ENCODE measurements at regions not wholly inside any gene's neighbourhood (a gene's known extent, or its start where the extent isn't known, plus 50 kb on each side); places are given as distances from the start of the nearest gene placed in this dataset.

DNA sequence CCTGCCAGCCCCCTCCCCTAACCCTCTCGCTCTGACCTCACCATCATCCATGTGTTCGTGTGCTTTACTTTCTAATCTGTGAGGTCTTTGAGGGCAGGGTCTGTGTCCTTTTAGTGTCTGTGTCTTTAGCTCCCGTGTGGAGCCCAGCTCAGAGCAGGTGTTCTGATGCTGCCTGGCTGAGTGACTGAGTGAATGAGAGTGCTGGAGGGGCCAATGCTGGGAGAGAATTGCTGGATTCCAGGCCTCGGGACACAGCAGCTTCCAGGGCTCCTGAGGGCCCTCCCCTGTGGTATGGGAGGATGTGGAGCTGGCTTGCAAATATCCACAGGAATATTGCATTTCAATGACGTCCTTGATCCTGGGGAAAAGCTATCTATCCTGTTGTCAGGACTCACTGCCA, 160.6 kb downstream of the ANKRD30B start:
- Histone ChIP-seq H3K36me3 (ENCODE audit: low read length) (no peaks in the 10 kb centered on the region), H4K20me1 (ENCODE audit: low read depth, low read length) (no peaks in the 10 kb centered on the region), H3K27me3 (ENCODE audit: low read length) (no peaks in the 10 kb centered on the region), H3K4me2 (ENCODE audit: low read depth, low read length, poor library complexity, severe bottlenecking) (no peak overlapping the region), H2AFZ (ENCODE audit: low read depth, low read length, severe bottlenecking) (no peak overlapping the region), H3K79me2 (ENCODE audit: insufficient read depth, low read length) (no peaks in the 10 kb centered on the region), H3K4me3 (ENCODE audit: insufficient read depth, low read length, poor library complexity, severe bottlenecking) (no peak overlapping the region), H3F3A (ENCODE audit: insufficient read depth) (no peaks in the 10 kb centered on the region), H3K9ac (ENCODE audit: low read length) (no peak overlapping the region), H3K9me2 (replicated peaks; ENCODE audit: insufficient read depth, low read length) (no peaks in the 10 kb centered on the region), H3K27ac (ENCODE audit: low read depth, low read length) (no peak overlapping the region), H3K9me3 (ENCODE audit: insufficient read depth, low read length) (no peaks in the 10 kb centered on the region)
- no peak for TF ChIP-seq EZH2phosphoT487 (conservative IDR thresholded peaks at IDR 0.05; ENCODE audit: low read length)
- TF ChIP-seq, protein P1, sequence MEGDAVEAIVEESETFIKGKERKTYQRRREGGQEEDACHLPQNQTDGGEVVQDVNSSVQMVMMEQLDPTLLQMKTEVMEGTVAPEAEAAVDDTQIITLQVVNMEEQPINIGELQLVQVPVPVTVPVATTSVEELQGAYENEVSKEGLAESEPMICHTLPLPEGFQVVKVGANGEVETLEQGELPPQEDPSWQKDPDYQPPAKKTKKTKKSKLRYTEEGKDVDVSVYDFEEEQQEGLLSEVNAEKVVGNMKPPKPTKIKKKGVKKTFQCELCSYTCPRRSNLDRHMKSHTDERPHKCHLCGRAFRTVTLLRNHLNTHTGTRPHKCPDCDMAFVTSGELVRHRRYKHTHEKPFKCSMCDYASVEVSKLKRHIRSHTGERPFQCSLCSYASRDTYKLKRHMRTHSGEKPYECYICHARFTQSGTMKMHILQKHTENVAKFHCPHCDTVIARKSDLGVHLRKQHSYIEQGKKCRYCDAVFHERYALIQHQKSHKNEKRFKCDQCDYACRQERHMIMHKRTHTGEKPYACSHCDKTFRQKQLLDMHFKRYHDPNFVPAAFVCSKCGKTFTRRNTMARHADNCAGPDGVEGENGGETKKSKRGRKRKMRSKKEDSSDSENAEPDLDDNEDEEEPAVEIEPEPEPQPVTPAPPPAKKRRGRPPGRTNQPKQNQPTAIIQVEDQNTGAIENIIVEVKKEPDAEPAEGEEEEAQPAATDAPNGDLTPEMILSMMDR (IDR thresholded peaks at IDR 0.05; ENCODE audit: insufficient read depth, low read length, poor library complexity, severe bottlenecking), result no peak

DNA sequence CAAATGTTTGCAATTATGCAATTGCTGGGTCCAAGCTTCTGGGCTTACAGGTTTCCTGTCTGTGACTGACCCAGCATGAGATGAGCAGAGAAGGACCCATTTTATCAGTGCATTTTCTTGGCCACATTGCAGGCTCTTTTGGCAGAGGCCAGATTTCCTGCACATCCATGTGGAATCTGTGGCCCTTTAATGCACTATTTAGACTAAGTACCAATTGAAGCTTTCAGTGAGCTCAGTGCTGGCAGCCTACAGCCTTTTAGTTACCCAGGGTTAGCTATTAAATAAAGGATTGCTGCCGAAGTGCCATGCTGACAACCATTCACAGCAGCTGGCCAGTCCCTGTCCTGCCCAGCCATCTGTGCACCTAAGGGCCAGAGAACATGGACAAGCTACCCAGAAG, 165.0 kb downstream of the ANKRD30B start:
- TF ChIP-seq EZH2phosphoT487 (conservative IDR thresholded peaks at IDR 0.05; ENCODE audit: low read length), result no peak
- TF ChIP-seq, protein P1 (IDR thresholded peaks at IDR 0.05; ENCODE audit: insufficient read depth, low read length, poor library complexity, severe bottlenecking), result no peak
- no peaks in the 10 kb centered on the region for H4K20me1 ChIP-seq (ENCODE audit: low read depth, low read length)
- H3K9ac ChIP-seq (ENCODE audit: low read length), result no peak overlapping the region
- no peaks in the 10 kb centered on the region for H3K36me3 ChIP-seq (ENCODE audit: low read length)
- no peak overlapping the region for H3K4me2 ChIP-seq (ENCODE audit: low read depth, low read length, poor library complexity, severe bottlenecking)
- no peak overlapping the region for H3K27ac ChIP-seq (ENCODE audit: low read depth, low read length)
- no peaks in the 10 kb centered on the region for H3K27me3 ChIP-seq (ENCODE audit: low read length)
- no peaks in the 10 kb centered on the region for H3K79me2 ChIP-seq (ENCODE audit: insufficient read depth, low read length)
- H2AFZ ChIP-seq (ENCODE audit: low read depth, low read length, severe bottlenecking), result no peak overlapping the region
- H3K4me3 ChIP-seq (ENCODE audit: insufficient read depth, low read length, poor library complexity, severe bottlenecking), result no peak overlapping the region
- H3K9me2 ChIP-seq (replicated peaks; ENCODE audit: insufficient read depth, low read length), result no peaks in the 10 kb centered on the region
- no peaks in the 10 kb centered on the region for H3K9me3 ChIP-seq (ENCODE audit: insufficient read depth, low read length)
- no peaks in the 10 kb centered on the region for H3F3A ChIP-seq (ENCODE audit: insufficient read depth)

DNA sequence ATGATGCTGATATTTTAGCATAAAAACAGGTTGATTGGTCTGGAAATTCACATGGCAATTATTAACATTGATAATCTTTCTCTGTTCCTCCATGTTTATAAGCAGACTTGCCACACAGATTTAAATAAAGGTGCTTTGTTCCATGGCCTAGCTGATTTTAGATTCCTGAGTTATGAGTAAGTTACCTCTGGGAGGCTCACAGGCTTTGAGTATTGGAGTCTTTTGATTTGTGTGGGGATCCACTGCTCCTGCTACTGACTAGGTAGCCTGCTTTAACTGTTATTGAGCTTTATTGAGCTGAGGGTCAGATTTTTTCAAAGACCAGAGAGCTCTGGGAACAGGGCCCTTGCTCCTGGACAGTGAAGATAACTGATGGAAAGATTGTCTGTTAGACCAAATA, 166.1 kb downstream of the ANKRD30B start:
- no peak overlapping the region for H3K4me2 ChIP-seq (ENCODE audit: low read depth, low read length, poor library complexity, severe bottlenecking)

More for the DNA sequence above, 166.1 kb downstream of the ANKRD30B start:
- Histone ChIP-seq H3K27me3 (ENCODE audit: low read length) (no peaks in the 10 kb centered on the region), H4K20me1 (ENCODE audit: low read depth, low read length) (no peaks in the 10 kb centered on the region), H3K9me2 (replicated peaks; ENCODE audit: insufficient read depth, low read length) (no peaks in the 10 kb centered on the region), H3K9ac (ENCODE audit: low read length) (no peak overlapping the region), H3K27ac (ENCODE audit: low read depth, low read length) (no peak overlapping the region), H3F3A (ENCODE audit: insufficient read depth) (no peaks in the 10 kb centered on the region), H3K9me3 (ENCODE audit: insufficient read depth, low read length) (no peaks in the 10 kb centered on the region), H2AFZ (ENCODE audit: low read depth, low read length, severe bottlenecking) (no peak overlapping the region), H3K79me2 (ENCODE audit: insufficient read depth, low read length) (no peaks in the 10 kb centered on the region), H3K4me3 (ENCODE audit: insufficient read depth, low read length, poor library complexity, severe bottlenecking) (no peak overlapping the region), H3K36me3 (ENCODE audit: low read length) (no peaks in the 10 kb centered on the region)
- TF ChIP-seq, protein P1 (IDR thresholded peaks at IDR 0.05; ENCODE audit: insufficient read depth, low read length, poor library complexity, severe bottlenecking), result no peak
- TF ChIP-seq EZH2phosphoT487 (conservative IDR thresholded peaks at IDR 0.05; ENCODE audit: low read length), result no peak
